ENCODE measurements at regions not wholly inside any gene's neighbourhood (a gene's known extent, or its start where the extent isn't known, plus 50 kb on each side); places are given as distances from the start of the nearest gene placed in this dataset.
"Not testable (repeated sequence)": the region's sequence is repeated elsewhere in the genome, so short reads cannot be mapped to it uniquely, and the experiment has no call there.

DNA sequence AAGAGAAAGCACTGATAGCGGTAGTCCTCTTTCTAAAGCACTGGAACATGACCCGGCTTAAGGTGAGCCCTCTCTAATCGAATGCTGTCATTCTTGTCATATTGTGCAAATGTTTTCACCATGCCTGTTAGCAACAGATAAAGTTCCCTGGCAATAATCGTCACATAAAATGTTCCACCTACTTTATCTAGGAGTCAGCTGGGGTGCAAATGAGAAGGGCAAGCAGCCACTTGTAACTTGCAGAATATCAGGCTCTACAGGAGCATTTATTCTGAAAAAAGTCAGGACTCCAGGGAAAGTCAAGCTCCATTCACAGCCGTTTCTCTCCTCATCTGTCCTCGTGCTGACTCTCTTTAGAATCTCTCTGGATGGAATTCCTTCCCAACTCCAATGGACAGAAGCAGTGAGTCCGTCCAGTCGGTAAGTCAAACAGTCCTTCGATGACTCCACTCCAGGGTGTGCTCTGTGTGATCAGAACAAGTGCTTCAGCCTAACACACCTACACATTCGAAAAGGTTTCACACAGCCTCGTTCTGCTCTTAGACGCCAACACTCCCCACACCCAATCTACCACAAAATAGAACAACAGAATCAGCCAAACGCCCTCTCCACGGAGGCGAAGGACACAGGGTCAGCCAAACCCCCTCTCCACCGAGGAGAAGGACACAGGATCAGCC, 101.7 kb upstream of the FRG1 start:
- Histone ChIP-seq H3K36me3 (ENCODE audit: control insufficient read depth in 2 of 2, extremely low read depth in 1 of 2, insufficient read depth in 1 of 2, low read length in 1 of 2) (no peaks in the 10 kb centered on the region), H3K27me3 (replicated peaks in 1 of 2; ENCODE audit: control insufficient read depth in 2 of 2, extremely low read depth in 1 of 2, insufficient read depth in 2 of 2, low read length in 1 of 2) (no peaks in the 10 kb centered on the region), H3K27ac (ENCODE audit: low read length) (no peak overlapping the region), H3K9me3 (no peaks in the 10 kb centered on the region), H3K4me3 (ENCODE audit: control insufficient read depth in 1 of 2, extremely low read depth in 1 of 2, low read length in 1 of 2) (no peak overlapping the region), H3K4me1 (ENCODE audit: control insufficient read depth in 1 of 2, extremely low read depth in 1 of 2, insufficient read depth in 2 of 2, low read length in 2 of 2) (no peaks in the 10 kb centered on the region)
- DNase-seq (no peak), ATAC-seq (replicated peaks in 1 of 4) (no peak)
- Mint-ChIP-seq H3K36me3 (no peaks in the 10 kb centered on the region), H3K9me3 (peaks cover 0 to 4% (median 0%) of the 10 kb centered on the region in 3 donors), H3K27me3 (no peaks in the 10 kb centered on the region), H3K27ac (no peak overlapping the region), H3K4me1 (no peaks in the 10 kb centered on the region), H3K4me3 (no peak overlapping the region)
- WGBS (ENCODE audit: insufficient coverage), result 81% methylated on average over 14 of the region's 16 CpGs
- CTCF ChIA-PET, result no interaction called here
- POLR2A ChIA-PET, result no interaction called here

DNA sequence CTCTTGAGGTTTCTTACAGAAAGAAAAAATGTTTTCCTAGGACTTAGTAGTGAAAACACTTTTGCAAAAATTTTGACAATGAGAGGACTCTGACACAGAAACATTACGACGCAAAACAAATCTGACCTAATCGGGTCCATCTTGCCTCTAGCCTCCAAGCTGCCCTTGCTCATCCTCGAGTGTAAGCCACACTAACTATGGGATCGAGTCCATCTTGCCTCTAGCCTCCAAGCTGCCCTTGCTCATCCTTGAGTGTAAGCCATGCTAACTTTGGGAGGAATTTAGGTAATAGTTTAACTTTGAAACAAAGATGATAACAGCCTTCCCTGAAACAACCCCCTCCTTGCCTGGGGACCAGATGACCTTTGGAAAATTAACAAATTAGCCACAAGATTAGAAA, 100.3 kb upstream of the FRG1 start:
- Mint-ChIP-seq H3K27ac (no peak overlapping the region), H3K9me3 (peaks cover 0 to 4% (median 0%) of the 10 kb centered on the region in 3 donors), H3K36me3 (no peaks in the 10 kb centered on the region), H3K4me1 (no peaks in the 10 kb centered on the region), H3K27me3 (no peaks in the 10 kb centered on the region), H3K4me3 (no peak overlapping the region)
- Histone ChIP-seq H3K36me3 (ENCODE audit: control insufficient read depth in 2 of 2, extremely low read depth in 1 of 2, insufficient read depth in 1 of 2, low read length in 1 of 2) (no peaks in the 10 kb centered on the region), H3K9me3 (no peaks in the 10 kb centered on the region), H3K27ac (ENCODE audit: low read length) (no peak overlapping the region), H3K27me3 (replicated peaks in 1 of 2; ENCODE audit: control insufficient read depth in 2 of 2, extremely low read depth in 1 of 2, insufficient read depth in 2 of 2, low read length in 1 of 2) (no peaks in the 10 kb centered on the region), H3K4me3 (ENCODE audit: control insufficient read depth in 1 of 2, extremely low read depth in 1 of 2, low read length in 1 of 2) (no peak overlapping the region), H3K4me1 (ENCODE audit: control insufficient read depth in 1 of 2, extremely low read depth in 1 of 2, insufficient read depth in 2 of 2, low read length in 2 of 2) (no peaks in the 10 kb centered on the region)
- POLR2A ChIA-PET, result no interaction called here
- 94% methylated on average over 3 of the region's 5 CpGs for WGBS (ENCODE audit: insufficient coverage)
- CTCF ChIA-PET, result no interaction called here
- no peak for ATAC-seq (replicated peaks in 1 of 4)
- no peak for DNase-seq

DNA sequence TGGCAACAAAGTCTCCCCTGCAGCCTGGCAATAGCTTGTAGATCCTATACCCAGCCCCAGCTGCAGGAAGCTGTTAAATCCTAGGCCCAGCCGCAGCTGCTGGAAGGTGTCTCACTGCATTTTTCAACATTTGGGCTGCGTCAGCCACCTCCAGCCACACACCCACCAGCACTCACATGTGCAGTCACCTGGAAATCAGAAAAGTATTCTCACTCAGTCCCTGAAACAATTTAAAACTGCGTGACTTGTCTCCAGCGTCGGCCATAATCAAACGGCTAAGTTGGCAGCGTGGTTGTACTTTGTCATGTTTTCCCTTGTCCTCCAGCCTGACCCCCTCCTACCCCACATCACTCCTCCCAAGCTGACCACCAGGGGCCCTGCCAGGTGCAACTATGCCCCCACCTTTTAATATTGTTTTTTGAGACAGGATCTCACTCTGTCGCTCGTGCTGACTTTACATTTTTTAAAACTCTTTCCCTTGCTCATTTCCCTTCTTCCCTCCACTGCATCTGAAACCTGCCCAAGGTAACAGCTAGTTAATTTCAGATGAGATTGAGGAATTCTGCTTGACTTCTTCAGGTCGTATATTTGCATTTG, 97.2 kb upstream of the FRG1 start:
- no peak overlapping the region for H3K4me3 ChIP-seq (ENCODE audit: control insufficient read depth in 1 of 2, extremely low read depth in 1 of 2, low read length in 1 of 2)
- H3K36me3 Mint-ChIP-seq, result no peaks in the 10 kb centered on the region
- no peaks in the 10 kb centered on the region for H3K27me3 Mint-ChIP-seq
- no peaks in the 10 kb centered on the region for H3K4me1 Mint-ChIP-seq
- no peaks in the 10 kb centered on the region for H3K36me3 ChIP-seq (ENCODE audit: control insufficient read depth in 2 of 2, extremely low read depth in 1 of 2, insufficient read depth in 1 of 2, low read length in 1 of 2)
- WGBS (ENCODE audit: insufficient coverage), result 89% methylated on average over 8 of the region's 10 CpGs
- CTCF ChIA-PET, result no interaction called here
- no peaks in the 10 kb centered on the region for H3K27me3 ChIP-seq (replicated peaks in 1 of 2; ENCODE audit: control insufficient read depth in 2 of 2, extremely low read depth in 1 of 2, insufficient read depth in 2 of 2, low read length in 1 of 2)
- ATAC-seq (replicated peaks in 1 of 4), result no peak
- H3K27ac ChIP-seq (ENCODE audit: low read length), result no peak overlapping the region
- H3K4me1 ChIP-seq (ENCODE audit: control insufficient read depth in 1 of 2, extremely low read depth in 1 of 2, insufficient read depth in 2 of 2, low read length in 2 of 2), result no peaks in the 10 kb centered on the region
- POLR2A ChIA-PET, result no interaction called here
- no peak overlapping the region for H3K27ac Mint-ChIP-seq
- H3K9me3 ChIP-seq, result no peaks in the 10 kb centered on the region
- no peak overlapping the region for H3K4me3 Mint-ChIP-seq
- no peaks in the 10 kb centered on the region for H3K9me3 Mint-ChIP-seq
- DNase-seq, result no peak

DNA sequence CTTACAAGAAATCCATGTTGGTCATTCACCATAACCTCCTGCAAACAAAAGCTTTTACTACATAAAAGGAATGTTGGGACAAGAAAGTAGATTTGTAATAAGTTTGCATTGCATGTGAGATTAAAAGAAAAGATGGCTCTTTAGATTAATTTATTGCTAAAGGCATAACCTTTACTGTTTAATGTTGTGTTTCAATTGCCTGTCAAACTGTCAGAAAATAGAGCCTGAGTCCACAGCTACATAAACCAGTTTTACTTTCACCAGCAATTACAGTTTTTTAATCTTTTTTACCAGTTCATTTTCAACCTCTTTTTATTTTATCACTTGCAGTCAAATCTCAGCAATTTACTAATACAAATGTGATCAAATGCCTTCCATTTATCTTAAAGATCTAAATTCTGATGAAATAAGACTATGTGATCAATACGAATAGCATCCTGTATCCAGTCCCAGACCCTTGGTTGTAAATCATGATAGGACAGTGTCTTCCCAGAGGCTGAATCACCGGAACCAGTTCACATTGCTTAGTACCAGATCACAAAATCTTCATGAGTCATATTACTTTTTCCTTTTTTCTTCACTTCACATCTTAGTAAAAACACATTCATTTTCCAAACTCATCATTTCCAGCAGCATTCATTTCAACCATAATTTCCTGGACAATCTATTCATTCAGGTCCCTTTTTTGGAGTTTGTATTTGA, 95.4 kb upstream of the FRG1 start:
- Mint-ChIP-seq H3K36me3 (no peaks in the 10 kb centered on the region), H3K4me3 (no peak overlapping the region), H3K27ac (no peak overlapping the region), H3K9me3 (no peaks in the 10 kb centered on the region), H3K4me1 (no peaks in the 10 kb centered on the region), H3K27me3 (no peaks in the 10 kb centered on the region)
- ChIA-PET CTCF (no interaction called here), POLR2A (no interaction called here)
- no peaks in the 10 kb centered on the region for H3K4me1 ChIP-seq (ENCODE audit: control insufficient read depth in 1 of 2, extremely low read depth in 1 of 2, insufficient read depth in 2 of 2, low read length in 2 of 2)
- H3K36me3 ChIP-seq (ENCODE audit: control insufficient read depth in 2 of 2, extremely low read depth in 1 of 2, insufficient read depth in 1 of 2, low read length in 1 of 2), result no peaks in the 10 kb centered on the region
- no peak for DNase-seq
- H3K27ac ChIP-seq (ENCODE audit: low read length), result no peak overlapping the region
- H3K9me3 ChIP-seq, result no peaks in the 10 kb centered on the region
- 86% methylated on average over 1 of the region's 2 CpGs for WGBS (ENCODE audit: insufficient coverage)
- H3K27me3 ChIP-seq (replicated peaks in 1 of 2; ENCODE audit: control insufficient read depth in 2 of 2, extremely low read depth in 1 of 2, insufficient read depth in 2 of 2, low read length in 1 of 2), result no peaks in the 10 kb centered on the region
- no peak overlapping the region for H3K4me3 ChIP-seq (ENCODE audit: control insufficient read depth in 1 of 2, extremely low read depth in 1 of 2, low read length in 1 of 2)
- ATAC-seq (replicated peaks in 1 of 4), result no peak

DNA sequence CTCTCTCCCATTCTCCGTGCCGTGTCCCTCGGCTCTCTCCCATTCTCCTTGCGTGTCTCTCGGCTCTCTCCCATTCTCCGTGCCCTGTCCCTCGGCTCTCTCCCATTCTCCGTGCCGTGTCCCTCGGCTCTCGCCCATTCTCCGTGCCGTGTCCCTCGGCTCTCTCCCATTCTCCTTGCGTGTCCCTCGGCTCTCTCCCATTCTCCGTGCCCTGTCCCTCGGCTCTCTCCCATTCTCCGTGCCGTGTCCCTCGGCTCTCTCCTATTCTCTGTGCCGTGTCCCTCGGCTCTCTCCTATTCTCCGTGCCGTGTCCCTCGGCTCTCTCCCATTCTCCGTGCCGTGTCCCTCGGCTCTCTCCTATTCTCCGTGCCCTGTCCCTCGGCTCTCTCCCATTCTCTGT, 94.6 kb upstream of the FRG1 start:
- CTCF ChIA-PET, POLR2A ChIA-PET: not testable (repeated sequence)

DNA sequence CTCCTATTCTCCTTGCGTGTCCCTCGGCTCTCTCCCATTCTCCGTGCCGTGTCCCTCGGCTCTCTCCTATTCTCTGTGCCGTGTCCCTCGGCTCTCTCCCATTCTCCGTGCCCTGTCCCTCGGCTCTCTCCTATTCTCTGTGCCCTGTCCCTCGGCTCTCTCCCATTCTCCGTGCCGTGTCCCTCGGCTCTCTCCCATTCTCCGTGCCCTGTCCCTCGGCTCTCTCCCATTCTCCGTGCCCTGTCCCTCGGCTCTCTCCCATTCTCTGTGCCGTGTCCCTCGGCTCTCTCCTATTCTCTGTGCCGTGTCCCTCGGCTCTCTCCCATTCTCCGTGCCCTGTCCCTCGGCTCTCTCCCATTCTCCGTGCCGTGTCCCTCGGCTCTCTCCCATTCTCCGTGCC, 94.1 kb upstream of the FRG1 start:
- POLR2A ChIA-PET; H3K36me3 ChIP-seq (ENCODE audit: control insufficient read depth in 2 of 2, extremely low read depth in 1 of 2, insufficient read depth in 1 of 2, low read length in 1 of 2); H3K27me3 Mint-ChIP-seq; H3K27ac Mint-ChIP-seq; H3K27ac ChIP-seq (ENCODE audit: low read length); H3K4me1 Mint-ChIP-seq; H3K9me3 ChIP-seq; H3K4me1 ChIP-seq (ENCODE audit: control insufficient read depth in 1 of 2, extremely low read depth in 1 of 2, insufficient read depth in 2 of 2, low read length in 2 of 2); CTCF ChIA-PET; H3K4me3 Mint-ChIP-seq; H3K9me3 Mint-ChIP-seq; H3K36me3 Mint-ChIP-seq; H3K4me3 ChIP-seq (ENCODE audit: control insufficient read depth in 1 of 2, extremely low read depth in 1 of 2, low read length in 1 of 2); DNase-seq; ATAC-seq (replicated peaks in 1 of 4); H3K27me3 ChIP-seq (replicated peaks in 1 of 2; ENCODE audit: control insufficient read depth in 2 of 2, extremely low read depth in 1 of 2, insufficient read depth in 2 of 2, low read length in 1 of 2): not testable (repeated sequence)
- 94% methylated on average over 20 of the region's 27 CpGs for WGBS (ENCODE audit: insufficient coverage)

More for the DNA sequence above, 94.6 kb upstream of the FRG1 start:
- not testable (repeated sequence) for H3K4me1 ChIP-seq (ENCODE audit: control insufficient read depth in 1 of 2, extremely low read depth in 1 of 2, insufficient read depth in 2 of 2, low read length in 2 of 2); H3K36me3 Mint-ChIP-seq; H3K4me1 Mint-ChIP-seq; H3K27me3 Mint-ChIP-seq; H3K36me3 ChIP-seq (ENCODE audit: control insufficient read depth in 2 of 2, extremely low read depth in 1 of 2, insufficient read depth in 1 of 2, low read length in 1 of 2); H3K4me3 ChIP-seq (ENCODE audit: control insufficient read depth in 1 of 2, extremely low read depth in 1 of 2, low read length in 1 of 2); H3K9me3 Mint-ChIP-seq; H3K27me3 ChIP-seq (replicated peaks in 1 of 2; ENCODE audit: control insufficient read depth in 2 of 2, extremely low read depth in 1 of 2, insufficient read depth in 2 of 2, low read length in 1 of 2); ATAC-seq (replicated peaks in 1 of 4); H3K27ac ChIP-seq (ENCODE audit: low read length); DNase-seq; H3K9me3 ChIP-seq; H3K4me3 Mint-ChIP-seq; H3K27ac Mint-ChIP-seq
- 97% methylated on average over 10 of the region's 31 CpGs for WGBS (ENCODE audit: insufficient coverage)

Measured in T-cell (primary cell).